ENCODE measurements at regions not wholly inside any gene's neighbourhood (a gene's known extent, or its start where the extent isn't known, plus 50 kb on each side); places are given as distances from the start of the nearest gene placed in this dataset.

DNA sequence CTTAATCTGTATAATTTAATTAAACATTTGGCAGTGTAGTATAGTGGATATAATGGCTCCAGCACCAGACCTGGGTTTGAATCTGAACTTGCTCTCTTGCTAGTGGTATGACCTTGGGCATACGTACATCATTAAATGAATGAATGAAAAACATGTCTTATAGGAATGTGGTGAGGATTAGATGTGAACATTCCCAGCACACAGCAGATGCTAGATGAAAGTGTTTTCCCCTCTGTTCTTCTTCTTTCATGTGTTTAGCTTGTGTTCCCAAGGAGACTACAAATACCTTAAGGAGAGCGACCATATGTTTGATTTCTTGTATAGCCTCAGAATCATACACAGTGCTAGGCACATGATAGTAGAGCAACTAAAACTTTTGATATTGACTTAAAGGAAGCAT, 56.5 kb downstream of the CT47B1 start:
- WGBS (ENCODE audit: insufficient coverage): no CpG with 5 or more reads among the region's 2 CpGs
- TF ChIP-seq, protein P1, sequence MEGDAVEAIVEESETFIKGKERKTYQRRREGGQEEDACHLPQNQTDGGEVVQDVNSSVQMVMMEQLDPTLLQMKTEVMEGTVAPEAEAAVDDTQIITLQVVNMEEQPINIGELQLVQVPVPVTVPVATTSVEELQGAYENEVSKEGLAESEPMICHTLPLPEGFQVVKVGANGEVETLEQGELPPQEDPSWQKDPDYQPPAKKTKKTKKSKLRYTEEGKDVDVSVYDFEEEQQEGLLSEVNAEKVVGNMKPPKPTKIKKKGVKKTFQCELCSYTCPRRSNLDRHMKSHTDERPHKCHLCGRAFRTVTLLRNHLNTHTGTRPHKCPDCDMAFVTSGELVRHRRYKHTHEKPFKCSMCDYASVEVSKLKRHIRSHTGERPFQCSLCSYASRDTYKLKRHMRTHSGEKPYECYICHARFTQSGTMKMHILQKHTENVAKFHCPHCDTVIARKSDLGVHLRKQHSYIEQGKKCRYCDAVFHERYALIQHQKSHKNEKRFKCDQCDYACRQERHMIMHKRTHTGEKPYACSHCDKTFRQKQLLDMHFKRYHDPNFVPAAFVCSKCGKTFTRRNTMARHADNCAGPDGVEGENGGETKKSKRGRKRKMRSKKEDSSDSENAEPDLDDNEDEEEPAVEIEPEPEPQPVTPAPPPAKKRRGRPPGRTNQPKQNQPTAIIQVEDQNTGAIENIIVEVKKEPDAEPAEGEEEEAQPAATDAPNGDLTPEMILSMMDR (IDR thresholded peaks at IDR 0.05): no peak
- no peaks in the 10 kb centered on the region for H3K27me3 ChIP-seq (ENCODE audit: control insufficient read depth in 2 of 2, insufficient read depth in 2 of 2, low read length in 2 of 2)
- H4K20me1 ChIP-seq (ENCODE audit: insufficient read depth, low read length): no peaks in the 10 kb centered on the region
- H3K4me2 ChIP-seq (replicated peaks; ENCODE audit: extremely low read depth, low read length, poor library complexity, severe bottlenecking): no peak overlapping the region
- intact Hi-C loops (cut with micrococcal nuclease): no loop called here
- no peaks in the 10 kb centered on the region for H3K4me1 ChIP-seq (ENCODE audit: control insufficient read depth in 1 of 2, insufficient read depth in 2 of 2, low read length in 2 of 2)
- no peaks in the 10 kb centered on the region for H3K9me3 ChIP-seq (replicated peaks in 1 of 2; ENCODE audit: control insufficient read depth in 1 of 2, insufficient read depth in 1 of 2, low read length in 2 of 2)
- no peaks in the 10 kb centered on the region for H3K36me3 ChIP-seq (replicated peaks in 1 of 2; ENCODE audit: control insufficient read depth in 1 of 2, insufficient read depth in 2 of 2, low read length in 2 of 2)
- no peak overlapping the region for H3K9ac ChIP-seq (ENCODE audit: insufficient read depth, low read length, poor library complexity, severe bottlenecking)
- H3K27ac ChIP-seq (ENCODE audit: low read depth in 1 of 2, low read length in 2 of 2): no peak overlapping the region
- Mint-ChIP-seq H3K4me3 (no peak overlapping the region), H3K4me1 (no peaks in the 10 kb centered on the region), H3K36me3 (no peaks in the 10 kb centered on the region), H3K27me3 (ENCODE audit: low read depth in 3 of 3) (peaks cover 0 to 4% (median 0%) of the 10 kb centered on the region in 3 donors), H3K27ac (no peak overlapping the region), H3K9me3 (peaks cover 0 to 2% (median 0%) of the 10 kb centered on the region in 7 donors)
- H3K79me2 ChIP-seq (ENCODE audit: insufficient read depth, low read length): no peaks in the 10 kb centered on the region
- no peak overlapping the region for H3K4me3 ChIP-seq (replicated peaks in 1 of 3; ENCODE audit: low read depth in 2 of 3, low read length in 3 of 3)
- H2AFZ ChIP-seq (ENCODE audit: insufficient read depth, low read depth, low read length, poor library complexity, severe bottlenecking): no peak overlapping the region
- DNase-seq: no peak

DNA sequence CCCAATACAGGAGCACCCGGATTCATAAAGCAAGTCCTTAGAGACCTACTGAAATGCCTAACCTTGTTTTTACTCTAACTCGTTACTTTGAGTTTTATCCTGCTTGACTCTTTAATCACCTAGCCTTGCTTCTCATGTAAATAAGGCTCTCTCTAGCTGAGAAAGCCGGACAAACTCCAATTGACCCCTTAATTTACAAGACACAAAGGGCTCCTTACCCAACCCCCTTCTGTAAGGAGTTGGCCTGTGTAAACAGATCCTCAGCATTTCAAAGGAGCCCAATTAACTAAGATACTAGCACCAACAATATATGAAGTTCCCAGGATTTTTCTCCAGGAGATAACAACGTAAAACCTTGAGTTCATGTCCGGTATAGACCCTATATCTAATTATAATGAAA, 61.7 kb downstream of the CT47B1 start:
- Histone ChIP-seq H3K9me3 (replicated peaks in 1 of 2; ENCODE audit: control insufficient read depth in 1 of 2, insufficient read depth in 1 of 2, low read length in 2 of 2) (no peaks in the 10 kb centered on the region), H3K4me1 (ENCODE audit: control insufficient read depth in 1 of 2, insufficient read depth in 2 of 2, low read length in 2 of 2) (no peaks in the 10 kb centered on the region), H3K27me3 (ENCODE audit: control insufficient read depth in 2 of 2, insufficient read depth in 2 of 2, low read length in 2 of 2) (no peaks in the 10 kb centered on the region), H3K36me3 (replicated peaks in 1 of 2; ENCODE audit: control insufficient read depth in 1 of 2, insufficient read depth in 2 of 2, low read length in 2 of 2) (no peaks in the 10 kb centered on the region), H2AFZ (ENCODE audit: insufficient read depth, low read depth, low read length, poor library complexity, severe bottlenecking) (no peak overlapping the region), H3K9ac (ENCODE audit: insufficient read depth, low read length, poor library complexity, severe bottlenecking) (no peak overlapping the region), H3K79me2 (ENCODE audit: insufficient read depth, low read length) (no peaks in the 10 kb centered on the region), H3K4me2 (replicated peaks; ENCODE audit: extremely low read depth, low read length, poor library complexity, severe bottlenecking) (no peak overlapping the region), H3K27ac (ENCODE audit: low read depth in 1 of 2, low read length in 2 of 2) (no peak overlapping the region), H3K4me3 (replicated peaks in 1 of 3; ENCODE audit: low read depth in 2 of 3, low read length in 3 of 3) (no peak overlapping the region), H4K20me1 (ENCODE audit: insufficient read depth, low read length) (no peaks in the 10 kb centered on the region)
- no peaks in the 10 kb centered on the region for H3K4me1 Mint-ChIP-seq
- no peak overlapping the region for H3K4me3 Mint-ChIP-seq
- peaks cover 0 to 11% (median 2%) of the 10 kb centered on the region in 7 donors for H3K9me3 Mint-ChIP-seq
- intact Hi-C loops (cut with micrococcal nuclease): no loop called here
- H3K27me3 Mint-ChIP-seq (ENCODE audit: low read depth in 3 of 3): peaks cover 0 to 5% (median 0%) of the 10 kb centered on the region in 3 donors
- TF ChIP-seq, protein P1 (IDR thresholded peaks at IDR 0.05): no peak
- H3K36me3 Mint-ChIP-seq: no peaks in the 10 kb centered on the region
- no CpG with 5 or more reads among the region's 5 CpGs for WGBS (ENCODE audit: insufficient coverage)
- DNase-seq: no peak
- H3K27ac Mint-ChIP-seq: no peak overlapping the region

Measured in CD14-positive monocyte (primary cell).